Stimulated activated CD4-positive, alpha-beta T cell treated with anti-CD3 and anti-CD28 coated beads, Interleukin-4, amount 100 ng/mL, for 48 hours (primary cell): ENCODE measurements at regions not wholly inside any gene's neighbourhood (a gene's known extent, or its start where the extent isn't known, plus 50 kb on each side); places are given as distances from the start of the nearest gene placed in this dataset.

Experiments used
- DNase-seq, 2 donors: peaks; one replicate each; pipeline ENCODE4 v3.0.0-alpha.2; 2020; ENCODE audit warnings: low read depth in 2 of 2

GRCh38 chr10:117927332-117927731, 119.4 kb downstream of the RAB11FIP2 start:
- no peak for DNase-seq

- DNase-seq: no peak
Measured at GRCh38 chr10:117927871-117928270, 118.9 kb downstream of the RAB11FIP2 start.

- DNase-seq: no peak
Measured at GRCh38 chr10:117928281-117928680, 118.5 kb downstream of the RAB11FIP2 start.

- DNase-seq: no peak
Measured at GRCh38 chr10:117928741-117929140, 118.0 kb downstream of the RAB11FIP2 start.

- DNase-seq: no peak
Measured at GRCh38 chr10:117929327-117930067, 117.2 kb downstream of the RAB11FIP2 start.

GRCh38 chr10:117931078-117931477, 115.7 kb downstream of the RAB11FIP2 start:
- no peak for DNase-seq

GRCh38 chr10:117933036-117933435, 113.7 kb downstream of the RAB11FIP2 start:
- DNase-seq: no peak

GRCh38 chr10:117934477-117934876, 112.3 kb downstream of the RAB11FIP2 start:
- DNase-seq: no peak

GRCh38 chr10:117936141-117936540, 110.6 kb downstream of the RAB11FIP2 start:
- no peak for DNase-seq

GRCh38 chr10:117936566-117936965, 110.2 kb downstream of the RAB11FIP2 start:
- no peak for DNase-seq

GRCh38 chr10:117936976-117937375, 109.8 kb downstream of the RAB11FIP2 start:
- DNase-seq: no peak

- no peak for DNase-seq
Measured at GRCh38 chr10:117938104-117938503, 108.6 kb downstream of the RAB11FIP2 start.

- no peak for DNase-seq
Measured at GRCh38 chr10:117942226-117942625, 104.5 kb downstream of the RAB11FIP2 start.

- DNase-seq: no peak
Measured at GRCh38 chr10:117944676-117945447, 101.9 kb downstream of the RAB11FIP2 start.

GRCh38 chr10:117945651-117946050, 101.1 kb downstream of the RAB11FIP2 start:
- no peak for DNase-seq

- no peak for DNase-seq
Measured at GRCh38 chr10:117946525-117947070, 100.1 kb downstream of the RAB11FIP2 start.

- no peak for DNase-seq
Measured at GRCh38 chr10:117948493-117948892, 98.2 kb downstream of the RAB11FIP2 start.

GRCh38 chr10:117950408-117950807, 96.3 kb downstream of the RAB11FIP2 start:
- no peak for DNase-seq
